Natural killer cell (primary cell): ENCODE measurements at regions not wholly inside any gene's neighbourhood (a gene's known extent, or its start where the extent isn't known, plus 50 kb on each side); places are given as distances from the start of the nearest gene placed in this dataset.

Experiments used
- ATAC-seq, 3 donors: fragments of 150-1000 bp in 2 of 3; fragments of 200-7000 bp in 1 of 3; cut with Tn5 transposase; 1 replicate in 1 of 3; 2 replicates in 2 of 3; pipeline ENCODE4 v1.10.0; 2021; ENCODE audit warnings: mild to moderate bottlenecking in 2 of 3, moderate library complexity in 2 of 3
- DNase-seq, 2 donors: peaks; one replicate each; pipeline versions ENCODE4 v3.0.0 to v3.0.0-alpha.2; 2013 to 2021; ENCODE audit warnings: mixed read lengths in 1 of 2
- H3K27ac ChIP-seq: one replicate; pipeline ENCODE4 v1.5.1; 2013; ENCODE audit warnings: mild to moderate bottlenecking, low read length
- H3K27me3 ChIP-seq: one replicate; pipeline ENCODE4 v1.6.1; 2013; ENCODE audit warnings: low read length; ENCODE audit not compliant: control insufficient read depth, insufficient read depth
- H3K36me3 ChIP-seq: one replicate; pipeline ENCODE4 v1.6.1; 2013; ENCODE audit warnings: low read length; ENCODE audit not compliant: control insufficient read depth, insufficient read depth
- H3K4me1 ChIP-seq: one replicate; pipeline ENCODE4 v1.6.1; 2013; ENCODE audit warnings: low read length; ENCODE audit not compliant: control insufficient read depth, insufficient read depth
- H3K4me3 ChIP-seq: one replicate; pipeline ENCODE4 v1.5.1; 2013; ENCODE audit warnings: low read length
- H3K9me3 ChIP-seq: one replicate; pipeline ENCODE4 v1.6.1; 2013; ENCODE audit warnings: low read length; ENCODE audit not compliant: control insufficient read depth, insufficient read depth
- H3K27ac Mint-ChIP-seq, 2 donors: one replicate each; pipeline ENCODE4 v1.8.0; 2022; ENCODE audit warnings: mild to moderate bottlenecking in 2 of 2, mixed read lengths in 2 of 2, moderate library complexity in 1 of 2
- H3K27me3 Mint-ChIP-seq, 2 donors: one replicate each; pipeline ENCODE4 v1.8.0; 2022; ENCODE audit warnings: low read depth in 2 of 2, mixed read lengths in 2 of 2
- H3K36me3 Mint-ChIP-seq: one replicate; pipeline ENCODE4 v1.8.0; 2022; ENCODE audit warnings: mixed read lengths
- H3K4me1 Mint-ChIP-seq, 2 donors: one replicate each; pipeline ENCODE4 v1.8.0; 2022; ENCODE audit warnings: mixed read lengths in 2 of 2
- H3K4me3 Mint-ChIP-seq: one replicate; pipeline ENCODE4 v1.8.0; 2022; ENCODE audit warnings: mild to moderate bottlenecking, moderate library complexity, mixed read lengths
- H3K9me3 Mint-ChIP-seq, 2 donors: one replicate each; pipeline ENCODE4 v1.8.0; 2022; ENCODE audit warnings: mixed read lengths in 2 of 2
- WGBS: methylation state at CpG from one replicate; pipeline ENCODE4 v1.1.7; 2013; ENCODE audit warnings: missing lambda C conversion rate; ENCODE audit not compliant: insufficient coverage; 5-methylcytosine and 5-hydroxymethylcytosine counted together
- intact Hi-C: fragments of 100-400 bp; cut with micrococcal nuclease; formaldehyde crosslinking; loops from one replicate; pipeline ENCODE4 v1.14.2; 2022
- TF ChIP-seq, protein P1 (sequence below): fragments of 200-600 bp; IDR thresholded peaks from one replicate; pipeline ENCODE4 v1.8.0; 2022; ENCODE audit warnings: antibody characterized with exemption

- Mint-ChIP-seq H3K36me3 (no peaks in the 10 kb centered on the region), H3K4me3 (no peak overlapping the region), H3K4me1 (no peaks in the 10 kb centered on the region), H3K27ac (no peak overlapping the region), H3K27me3 (peaks cover 20 to 34% of the 10 kb centered on the region in 2 donors), H3K9me3 (no peaks in the 10 kb centered on the region)
- no peaks in the 10 kb centered on the region for H3K36me3 ChIP-seq
- H3K4me3 ChIP-seq, result no peak overlapping the region
- H3K27me3 ChIP-seq, result no peaks in the 10 kb centered on the region
- H3K4me1 ChIP-seq, result no peaks in the 10 kb centered on the region
- intact Hi-C loops, result no loop called here
- 33% methylated on average over 5 of the region's 6 CpGs for WGBS
- H3K27ac ChIP-seq, result no peak overlapping the region
- ATAC-seq (no peak), DNase-seq (no peak)
- TF ChIP-seq, protein P1, sequence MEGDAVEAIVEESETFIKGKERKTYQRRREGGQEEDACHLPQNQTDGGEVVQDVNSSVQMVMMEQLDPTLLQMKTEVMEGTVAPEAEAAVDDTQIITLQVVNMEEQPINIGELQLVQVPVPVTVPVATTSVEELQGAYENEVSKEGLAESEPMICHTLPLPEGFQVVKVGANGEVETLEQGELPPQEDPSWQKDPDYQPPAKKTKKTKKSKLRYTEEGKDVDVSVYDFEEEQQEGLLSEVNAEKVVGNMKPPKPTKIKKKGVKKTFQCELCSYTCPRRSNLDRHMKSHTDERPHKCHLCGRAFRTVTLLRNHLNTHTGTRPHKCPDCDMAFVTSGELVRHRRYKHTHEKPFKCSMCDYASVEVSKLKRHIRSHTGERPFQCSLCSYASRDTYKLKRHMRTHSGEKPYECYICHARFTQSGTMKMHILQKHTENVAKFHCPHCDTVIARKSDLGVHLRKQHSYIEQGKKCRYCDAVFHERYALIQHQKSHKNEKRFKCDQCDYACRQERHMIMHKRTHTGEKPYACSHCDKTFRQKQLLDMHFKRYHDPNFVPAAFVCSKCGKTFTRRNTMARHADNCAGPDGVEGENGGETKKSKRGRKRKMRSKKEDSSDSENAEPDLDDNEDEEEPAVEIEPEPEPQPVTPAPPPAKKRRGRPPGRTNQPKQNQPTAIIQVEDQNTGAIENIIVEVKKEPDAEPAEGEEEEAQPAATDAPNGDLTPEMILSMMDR, result no peak
- no peaks in the 10 kb centered on the region for H3K9me3 ChIP-seq
These were observed 78.4 kb upstream of the RASGRF1 start for GRCh38 chr15:79168922-79169456.

DNA sequence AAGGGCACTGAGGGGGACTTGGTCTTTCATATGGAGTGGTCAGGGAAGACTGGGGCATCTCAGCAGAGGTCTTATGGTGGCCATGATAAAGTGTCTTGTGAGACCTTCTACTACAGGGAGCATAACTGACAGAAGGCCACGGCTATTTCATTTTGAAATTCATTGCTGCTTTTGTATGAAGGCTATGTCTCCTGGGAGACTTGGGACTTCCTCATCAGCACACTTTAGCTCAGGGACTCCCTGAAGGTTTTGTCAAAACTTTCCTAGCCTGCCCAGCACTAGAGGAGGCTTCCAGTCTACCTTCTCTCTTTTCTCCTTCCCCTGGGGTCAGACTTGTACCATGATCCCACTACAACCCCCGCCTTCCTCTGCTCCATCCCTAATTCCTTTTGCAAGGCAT lies 77.2 kb upstream of the RASGRF1 start:
- intact Hi-C loops, result no loop called here
- Histone ChIP-seq H3K4me1 (no peaks in the 10 kb centered on the region), H3K9me3 (no peaks in the 10 kb centered on the region), H3K36me3 (no peaks in the 10 kb centered on the region), H3K4me3 (no peak overlapping the region), H3K27me3 (no peaks in the 10 kb centered on the region), H3K27ac (no peak overlapping the region)
- DNase-seq (no peak), ATAC-seq (no peak)
- H3K36me3 Mint-ChIP-seq, result no peaks in the 10 kb centered on the region
- TF ChIP-seq, protein P1, result no peak
- peaks cover 18 to 33% of the 10 kb centered on the region in 2 donors for H3K27me3 Mint-ChIP-seq
- H3K27ac Mint-ChIP-seq, result no peak overlapping the region
- H3K4me1 Mint-ChIP-seq, result no peaks in the 10 kb centered on the region
- H3K9me3 Mint-ChIP-seq, result no peaks in the 10 kb centered on the region
- 68% methylated on average over 2 of the region's 2 CpGs for WGBS
- H3K4me3 Mint-ChIP-seq, result no peak overlapping the region

DNA sequence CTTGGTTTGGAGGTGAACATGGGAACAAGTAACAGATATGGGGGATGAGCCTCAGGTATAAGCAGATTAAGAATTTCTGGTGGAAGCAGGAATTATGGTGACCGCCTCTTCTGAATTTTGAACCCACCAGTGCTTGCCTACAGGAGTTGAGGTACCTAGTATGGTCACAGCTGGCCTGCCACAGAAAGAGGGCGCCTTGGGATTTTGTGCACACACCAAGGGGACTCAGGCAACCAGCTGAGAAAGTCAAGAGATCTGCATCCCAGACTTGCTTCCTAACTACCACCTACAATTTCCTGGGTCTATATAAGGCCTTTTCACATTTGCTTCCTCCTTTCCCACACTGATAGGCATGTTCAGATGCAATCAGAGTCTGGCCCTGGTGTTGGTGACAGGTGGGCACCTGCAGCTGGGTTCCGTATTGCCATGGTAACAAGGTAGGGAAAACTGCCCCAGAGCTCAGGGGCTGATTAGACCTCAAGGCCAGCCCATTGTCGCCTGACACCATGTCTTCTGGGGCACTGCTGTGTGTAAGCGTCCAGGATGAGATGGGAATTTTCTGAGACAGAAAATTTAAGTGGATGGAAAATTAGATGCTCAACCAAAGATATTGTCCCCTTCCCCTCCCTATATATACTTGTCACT lies 75.9 kb upstream of the RASGRF1 start:
- Histone ChIP-seq H3K4me3 (no peak overlapping the region), H3K9me3 (no peaks in the 10 kb centered on the region), H3K27me3 (no peaks in the 10 kb centered on the region), H3K4me1 (no peaks in the 10 kb centered on the region), H3K36me3 (no peaks in the 10 kb centered on the region), H3K27ac (no peak overlapping the region)
- WGBS, result 90% methylated on average over 4 of the region's 5 CpGs
- Mint-ChIP-seq H3K27me3 (peaks cover 14 to 20% of the 10 kb centered on the region in 2 donors), H3K4me3 (no peak overlapping the region), H3K9me3 (no peaks in the 10 kb centered on the region), H3K36me3 (no peaks in the 10 kb centered on the region), H3K4me1 (no peaks in the 10 kb centered on the region), H3K27ac (no peak overlapping the region)
- ATAC-seq (no peak), DNase-seq (no peak)
- intact Hi-C loops, result no loop called here
- TF ChIP-seq, protein P1, result no peak

- Mint-ChIP-seq H3K36me3 (no peaks in the 10 kb centered on the region), H3K4me3 (no peak overlapping the region), H3K4me1 (no peaks in the 10 kb centered on the region), H3K27ac (no peak overlapping the region), H3K27me3 (peaks cover 14 to 15% of the 10 kb centered on the region in 2 donors), H3K9me3 (no peaks in the 10 kb centered on the region)
- Histone ChIP-seq H3K36me3 (no peaks in the 10 kb centered on the region), H3K4me3 (no peak overlapping the region), H3K27ac (no peak overlapping the region), H3K9me3 (no peaks in the 10 kb centered on the region), H3K27me3 (no peaks in the 10 kb centered on the region), H3K4me1 (no peaks in the 10 kb centered on the region)
- 76% methylated on average over 4 of the region's 4 CpGs for whole genome bisulfite sequencing
- intact Hi-C loops, result no loop called here
- ATAC-seq (no peak), DNase-seq (no peak)
- TF ChIP-seq, protein P1, result no peak
These were observed 73.9 kb upstream of the RASGRF1 start for GRCh38 chr15:79164465-79164864.
